PC-3 (cell line): ENCODE measurements at regions not wholly inside any gene's neighbourhood (a gene's known extent, or its start where the extent isn't known, plus 50 kb on each side); places are given as distances from the start of the nearest gene placed in this dataset.

ENCODE experiments used
- ATAC-seq: fragments of 200-7000 bp; cut with Tn5 transposase; 2 replicates; pipeline ENCODE4 v1.9.1; 2020; ENCODE audit warnings: mild to moderate bottlenecking, moderate library complexity
- BruUV-seq: library from RNA; stranded (reverse); fragments of 400-500 nt; replicated peaks from 2 replicates; lab custom pipeline; 2021; lab: Mats Ljungman, UMichigan
- CTCF ChIA-PET: fragments of 300-600 bp; sonication (Branson Sonifier 250); formaldehyde crosslinking; loops from one replicate; lab custom pipeline; 2022; ENCODE audit warnings: antibody characterized with exemption; lab: Charles Lee
- POLR2A ChIA-PET: fragments of 300-600 bp; sonication (Branson Sonifier 250); formaldehyde crosslinking; loops from one replicate; lab custom pipeline; 2022; ENCODE audit warnings: antibody characterized with exemption; ENCODE audit not compliant: unreplicated experiment; lab: Charles Lee
- DNase-seq: peaks from one replicate; pipeline ENCODE4 v3.0.0-alpha.2; 2015
- H2AFZ ChIP-seq: fragments of 300-600 bp; sonication (generic); 2 replicates; pipeline ENCODE4 v1.6.0; 2016; ENCODE audit warnings: antibody characterized with exemption, low read length
- H3F3A ChIP-seq: fragments of 300-600 bp; sonication (generic); one replicate; pipeline ENCODE4 v1.6.0; 2017; ENCODE audit warnings: antibody characterized with exemption, low read length, control low read depth, mild to moderate bottlenecking; ENCODE audit not compliant: unreplicated experiment
- H3K27ac ChIP-seq: fragments of 300-600 bp; sonication (generic); 2 replicates; pipeline ENCODE4 v1.5.1; 2016; ENCODE audit warnings: mild to moderate bottlenecking, low read length
- H3K27me3 ChIP-seq: fragments of 300-600 bp; sonication (generic); 2 replicates; pipeline ENCODE4 v1.6.1; 2016; ENCODE audit warnings: low read length, mixed read lengths
- H3K36me3 ChIP-seq: fragments of 300-600 bp; sonication (generic); 2 replicates; pipeline ENCODE4 v1.6.1; 2016; ENCODE audit warnings: low read depth, mixed run types, low read length, mixed read lengths
- H3K4me1 ChIP-seq: fragments of 300-600 bp; sonication (generic); 2 replicates; pipeline ENCODE4 v1.5.1; 2016; ENCODE audit warnings: low read length; ENCODE audit not compliant: insufficient read depth
- H3K4me2 ChIP-seq: fragments of 300-600 bp; sonication (generic); 2 replicates; pipeline ENCODE4 v1.6.0; 2016; ENCODE audit warnings: low read length
- H3K4me3 ChIP-seq: fragments of 300-600 bp; sonication (generic); 2 replicates; pipeline ENCODE4 v1.5.1; 2016; ENCODE audit warnings: mild to moderate bottlenecking, low read length, mixed read lengths
- H3K79me2 ChIP-seq: fragments of 300-600 bp; sonication (generic); 2 replicates; pipeline ENCODE4 v1.6.1; 2017; ENCODE audit warnings: low read length, mixed read lengths
- H3K9ac ChIP-seq: fragments of 300-600 bp; sonication (generic); 2 replicates; pipeline ENCODE4 v1.6.0; 2016; ENCODE audit warnings: mild to moderate bottlenecking, low read length
- H3K9me2 ChIP-seq: fragments of 300-600 bp; sonication (generic); replicated peaks from 2 replicates; pipeline ENCODE4 v1.6.1; 2016; ENCODE audit warnings: mixed run types, low read length, mixed read lengths
- H3K9me3 ChIP-seq: fragments of 300-600 bp; sonication (generic); 2 replicates; pipeline ENCODE4 v1.6.1; 2016; ENCODE audit warnings: low read length, mixed read lengths
- H4K20me1 ChIP-seq: fragments of 300-600 bp; sonication (generic); 2 replicates; pipeline ENCODE4 v1.6.1; 2016; ENCODE audit warnings: low read length, mixed read lengths
- CTCF ChIP-seq: fragments of 300-600 bp; sonication (generic); conservative IDR thresholded peaks from 2 replicates; pipeline ENCODE4 v1.5.1; 2017; ENCODE audit warnings: antibody characterized with exemption, low read depth, mild to moderate bottlenecking, low read length
- EZH2 ChIP-seq: fragments of 300-600 bp; sonication (generic); IDR thresholded peaks from one replicate; pipeline ENCODE4 v1.6.1; 2017; ENCODE audit warnings: antibody characterized with exemption, mild to moderate bottlenecking, low read length; ENCODE audit not compliant: unreplicated experiment
- EZH2phosphoT487 ChIP-seq: fragments of 300-600 bp; sonication (generic); IDR thresholded peaks from 2 replicates; pipeline ENCODE4 v1.6.1; 2018; ENCODE audit warnings: mild to moderate bottlenecking, antibody characterized with exemption, low read length, borderline replicate concordance
- intact Hi-C: fragments of 100-400 bp; cut with micrococcal nuclease; formaldehyde crosslinking; loops from 2 replicates; pipeline ENCODE4 v1.9.0; 2023

GRCh38 chr12:20018406-20018805 is 349.9 kb upstream of the PDE3A start:
- no peaks in the 10 kb centered on the region for H3K4me1 ChIP-seq
- H3K4me2 ChIP-seq: no peak overlapping the region
- no peaks in the 10 kb centered on the region for H3F3A ChIP-seq
- no TSS peak for BruUV-seq
- CTCF ChIA-PET: no interaction called here
- no peaks in the 10 kb centered on the region for H3K27me3 ChIP-seq
- no peak overlapping the region for H3K9ac ChIP-seq
- no peaks in the 10 kb centered on the region for H3K79me2 ChIP-seq
- H3K27ac ChIP-seq: no peak overlapping the region
- H3K9me3 ChIP-seq: no peaks in the 10 kb centered on the region
- intact Hi-C loops: no loop called here
- no peak for TF ChIP-seq CTCF
- no peak for TF ChIP-seq EZH2
- POLR2A ChIA-PET: no interaction called here
- H2AFZ ChIP-seq: no peak overlapping the region
- H3K4me3 ChIP-seq: no peak overlapping the region
- H3K36me3 ChIP-seq: no peaks in the 10 kb centered on the region
- ATAC-seq (no peak), DNase-seq (no peak)
- H4K20me1 ChIP-seq: no peaks in the 10 kb centered on the region
- no peaks in the 10 kb centered on the region for H3K9me2 ChIP-seq

DNA sequence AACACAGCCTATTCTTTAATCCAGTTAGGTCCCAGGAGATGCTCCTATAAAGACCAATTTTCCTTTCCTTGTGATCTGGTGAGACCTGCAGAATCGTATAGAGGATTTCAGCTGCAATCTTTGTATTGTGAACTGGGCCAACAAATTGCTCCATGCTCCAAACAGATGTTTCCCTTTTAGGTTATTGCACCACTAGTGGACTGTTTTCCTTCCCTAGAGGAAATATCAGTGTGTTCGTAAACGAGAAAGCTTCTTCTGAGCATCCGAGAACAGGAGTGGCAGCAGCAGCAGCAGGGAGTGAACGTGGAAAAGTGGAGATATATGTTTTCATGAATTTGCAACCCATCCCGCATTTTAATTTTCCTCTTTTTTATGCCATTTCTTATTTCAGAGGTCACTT is 344.1 kb upstream of the PDE3A start:
- TF ChIP-seq CTCF (no peak), EZH2phosphoT487 (no peak), EZH2 (no peak)
- Histone ChIP-seq H3K27ac (no peak overlapping the region), H3K27me3 (no peaks in the 10 kb centered on the region), H3K36me3 (no peaks in the 10 kb centered on the region), H3K9me3 (no peaks in the 10 kb centered on the region), H3K4me3 (no peak overlapping the region), H2AFZ (no peak overlapping the region), H3F3A (no peaks in the 10 kb centered on the region), H3K79me2 (no peaks in the 10 kb centered on the region), H3K9me2 (no peaks in the 10 kb centered on the region), H3K9ac (no peak overlapping the region), H4K20me1 (no peaks in the 10 kb centered on the region), H3K4me2 (no peak overlapping the region), H3K4me1 (no peaks in the 10 kb centered on the region)
- CTCF ChIA-PET: no interaction called here
- ATAC-seq (no peak), DNase-seq (no peak)
- intact Hi-C loops: no loop called here
- BruUV-seq: no TSS peak
- POLR2A ChIA-PET: no interaction called here

GRCh38 chr12:20028033-20028432 is 340.3 kb upstream of the PDE3A start:
- Histone ChIP-seq H3K36me3 (no peaks in the 10 kb centered on the region), H3K4me1 (no peaks in the 10 kb centered on the region), H3K9me3 (no peaks in the 10 kb centered on the region), H3K27ac (no peak overlapping the region), H2AFZ (no peak overlapping the region), H3K9me2 (no peaks in the 10 kb centered on the region), H3K4me2 (no peak overlapping the region), H3K9ac (no peak overlapping the region), H3K79me2 (no peaks in the 10 kb centered on the region), H3F3A (no peaks in the 10 kb centered on the region), H3K4me3 (no peak overlapping the region), H4K20me1 (no peaks in the 10 kb centered on the region), H3K27me3 (no peaks in the 10 kb centered on the region)
- DNase-seq (no peak), ATAC-seq (no peak)
- intact Hi-C loops: no loop called here
- TF ChIP-seq EZH2phosphoT487: no peak
- no peak for TF ChIP-seq EZH2
- no peak for TF ChIP-seq CTCF
- POLR2A ChIA-PET: no interaction called here
- BruUV-seq: no TSS peak
- CTCF ChIA-PET: no interaction called here
